Ureter (tissue), 1 donor: ENCODE measurements at regions not wholly inside any gene's neighbourhood (a gene's known extent, or its start where the extent isn't known, plus 50 kb on each side); places are given as distances from the start of the nearest gene placed in this dataset.

ENCODE experiments used
- DNase-seq: peaks from one replicate; pipeline ENCODE4 v3.0.0-alpha.2; 2020; ENCODE audit warnings: low spot score
- donor health status: DM: yes; HTN: yes; CAD: no.

- no peak for DNase-seq
Measured at GRCh38 chr22:46078241-46079092, 71.9 kb upstream of the PPARA start.

DNA sequence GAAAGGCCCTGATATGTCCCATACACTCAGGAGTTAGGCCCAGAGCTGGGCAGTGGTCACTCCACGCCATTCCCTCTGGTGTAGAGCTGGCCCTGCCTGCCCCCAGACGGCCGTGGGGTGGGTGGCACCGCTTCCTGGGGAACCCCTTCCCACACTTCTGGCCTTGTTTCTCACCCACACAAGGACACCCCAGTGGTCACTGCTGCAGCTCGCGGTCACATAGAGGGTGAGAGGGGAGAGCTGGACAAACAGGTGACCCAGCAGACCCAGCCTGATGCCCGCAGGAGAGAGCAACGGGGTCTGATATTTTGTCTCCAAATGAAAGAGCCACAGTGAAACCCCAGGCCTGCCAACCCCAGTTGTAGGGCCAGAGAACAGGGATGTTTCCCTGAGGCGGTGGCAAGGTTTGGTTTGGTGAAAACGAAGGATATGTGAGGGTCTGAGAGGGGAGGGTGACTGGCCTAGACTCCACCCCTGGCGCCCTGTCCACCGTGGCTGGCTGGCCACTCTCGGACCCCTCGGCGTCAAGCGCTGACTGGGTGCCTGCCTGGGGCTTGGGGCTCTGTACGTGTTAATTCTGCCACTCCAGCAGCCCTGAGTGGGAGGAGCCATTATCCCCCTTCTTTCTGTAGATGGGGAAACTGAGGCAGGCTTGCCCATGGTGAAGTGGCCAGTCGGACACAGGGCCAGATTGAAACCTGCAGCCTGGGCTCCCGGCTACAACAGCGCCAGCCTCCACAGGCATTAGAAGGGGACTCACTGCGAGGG, 71.0 kb upstream of the PPARA start:
- DNase-seq: no peak

DNA sequence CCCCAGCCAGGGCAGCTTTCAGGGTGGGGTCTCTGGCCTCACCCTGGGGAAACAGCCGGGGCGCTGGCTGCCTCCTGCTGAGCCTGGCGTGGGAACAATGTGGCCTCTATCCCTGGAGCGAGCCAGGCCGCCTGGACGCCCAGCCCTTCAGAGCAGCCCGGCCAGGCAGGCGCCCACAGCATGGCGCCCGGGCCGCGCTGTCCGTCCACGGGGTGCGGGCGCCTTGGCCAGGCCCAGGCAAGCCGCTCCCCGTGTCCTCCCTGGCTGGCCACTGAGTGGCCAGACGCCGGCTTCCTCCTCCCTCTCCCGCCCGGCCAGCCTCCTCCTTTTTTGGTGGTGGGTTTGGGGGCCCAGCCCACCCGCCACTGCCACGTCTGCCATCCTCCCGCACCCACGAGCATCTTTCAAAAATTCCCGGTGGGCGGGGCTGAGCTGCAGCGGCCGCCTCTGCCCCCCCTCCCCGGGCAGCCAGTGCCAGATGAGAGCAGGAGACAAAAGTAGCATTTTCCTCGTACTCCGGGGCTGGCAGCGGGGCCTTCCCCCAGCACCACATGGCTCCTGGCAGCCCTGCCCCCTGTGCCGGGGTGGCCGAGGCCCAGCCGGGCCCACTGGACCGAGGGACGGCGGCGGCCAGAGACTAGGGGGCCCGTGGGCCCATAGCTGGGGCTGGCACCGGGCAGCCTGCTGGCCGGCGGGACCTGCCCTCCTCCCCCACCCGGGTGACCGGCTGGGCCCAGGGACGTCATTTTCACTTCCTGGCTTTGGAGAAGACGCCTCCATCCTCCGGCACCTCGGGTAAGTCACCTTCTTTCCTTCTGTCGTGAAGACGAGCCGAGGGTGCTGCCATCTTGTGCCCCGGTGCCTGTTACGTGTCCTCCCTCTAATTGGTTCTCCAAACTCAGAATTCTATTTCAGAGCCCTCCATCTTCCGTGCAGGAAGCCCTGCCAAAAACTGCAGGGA, 70.2 kb upstream of the PPARA start:
- DNase-seq: no peak

GRCh38 chr22:46081036-46081830, 69.1 kb upstream of the PPARA start:
- DNase-seq: no peak

- no peak for DNase-seq
Measured at GRCh38 chr22:46081831-46082210, 68.5 kb upstream of the PPARA start.

GRCh38 chr22:46082633-46083032, 67.7 kb upstream of the PPARA start:
- DNase-seq: no peak

GRCh38 chr22:46083383-46084350, 66.7 kb upstream of the PPARA start:
- DNase-seq: no peak

DNA sequence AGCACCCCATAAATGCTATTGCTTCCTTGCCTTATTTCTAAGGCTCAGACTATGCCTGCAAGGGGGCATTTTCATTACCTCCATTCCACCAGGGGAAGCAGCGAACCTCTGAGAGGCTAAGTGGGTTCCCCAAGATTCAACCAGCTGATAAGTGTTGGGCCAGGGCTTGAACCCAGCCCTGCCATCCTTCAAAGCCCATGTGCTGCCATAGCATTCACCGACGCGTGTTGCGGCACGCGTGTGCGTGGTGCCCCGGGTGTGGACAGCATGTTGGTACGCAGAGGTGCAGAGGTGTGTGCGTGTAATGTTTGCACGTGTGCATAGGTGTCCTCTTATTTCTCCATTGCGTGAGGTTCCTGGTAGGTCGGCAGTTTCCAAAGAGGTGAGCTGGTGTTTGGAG, 66.0 kb upstream of the PPARA start:
- no peak for DNase-seq

- DNase-seq: no peak
Measured at GRCh38 chr22:46084943-46085827, 65.1 kb upstream of the PPARA start.

DNA sequence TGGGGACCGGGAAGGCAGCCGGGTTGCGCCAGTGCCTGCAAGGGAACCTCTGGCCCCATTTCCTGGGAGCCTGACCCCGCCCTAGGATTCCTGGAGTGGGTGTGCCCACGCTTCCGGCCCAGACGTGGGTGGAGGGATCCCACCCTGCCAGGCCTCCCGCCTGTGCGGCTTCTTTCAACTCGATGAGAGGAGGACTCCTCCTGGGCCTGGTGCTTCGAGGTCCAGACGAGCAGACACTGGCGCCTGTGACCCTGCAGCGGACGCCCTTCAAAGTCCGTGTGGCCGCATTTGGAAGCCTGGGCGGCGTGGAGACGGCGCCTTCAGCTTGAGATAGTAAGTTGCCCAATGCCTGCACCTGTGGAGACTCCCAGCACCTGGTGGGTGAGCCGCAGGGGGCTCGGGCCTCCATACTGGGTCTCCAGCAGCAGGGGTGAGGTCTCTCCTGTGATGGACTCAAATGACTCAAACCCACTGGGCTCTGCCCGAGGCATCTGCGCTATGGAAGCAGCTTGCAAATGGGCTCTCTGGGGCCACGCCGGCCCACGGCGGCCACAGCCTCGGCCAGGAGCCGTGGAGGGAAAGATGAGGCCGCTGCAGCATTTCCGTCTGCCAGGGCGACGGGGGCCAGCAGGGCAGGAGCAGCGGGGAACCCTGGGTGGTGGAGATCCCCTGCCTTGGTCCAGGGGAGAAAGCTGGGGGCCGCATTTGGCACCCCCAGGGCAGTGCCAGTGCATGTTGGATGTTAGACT, 64.3 kb upstream of the PPARA start:
- peak; percentile 88 for DNase-seq

- DNase-seq: no peak
Measured at GRCh38 chr22:46086577-46087335, 63.6 kb upstream of the PPARA start.

GRCh38 chr22:46087336-46087690, 63.0 kb upstream of the PPARA start:
- no peak for DNase-seq

GRCh38 chr22:46087816-46088277, 62.5 kb upstream of the PPARA start:
- DNase-seq: peak; percentile 89

DNA sequence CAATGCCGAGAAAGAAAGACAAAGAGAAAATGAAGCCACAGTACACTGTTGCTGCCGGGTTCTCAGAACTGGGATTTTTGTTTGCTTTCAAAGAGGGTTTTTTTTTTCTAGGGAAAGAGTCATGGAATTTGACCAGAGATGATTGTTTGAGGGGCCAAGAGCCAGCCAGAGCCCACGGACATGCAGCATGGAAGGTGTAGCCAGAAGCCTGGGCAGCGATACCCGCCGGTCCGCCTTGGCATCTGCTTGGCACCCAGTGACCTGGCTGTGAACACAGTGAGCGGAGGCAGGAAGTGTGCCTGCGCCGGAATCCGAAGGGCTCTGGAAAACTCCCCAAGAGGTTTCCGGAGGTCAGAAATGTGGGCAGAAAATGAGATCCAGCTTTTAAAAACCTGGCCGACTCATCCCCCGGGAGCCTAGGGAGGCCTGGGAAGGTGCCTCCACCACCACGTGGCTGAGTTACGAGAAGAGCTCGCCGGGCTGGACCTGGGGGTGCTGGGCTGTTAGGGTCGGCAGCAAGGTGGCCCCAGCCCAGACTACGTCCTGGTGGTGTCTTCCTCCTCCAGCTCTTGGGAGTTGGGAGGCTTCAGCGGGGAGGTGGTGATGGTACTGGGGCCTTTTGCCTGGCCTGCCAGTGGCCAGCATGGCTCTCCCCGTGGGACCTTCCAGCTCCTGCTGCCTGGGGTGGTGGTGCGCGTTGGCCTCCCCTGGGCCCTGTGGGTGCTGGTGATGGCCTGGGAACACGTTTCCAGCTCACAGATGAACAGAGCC, 61.6 kb upstream of the PPARA start:
- DNase-seq: no peak

GRCh38 chr22:46089426-46090035, 60.8 kb upstream of the PPARA start:
- DNase-seq: no peak

DNA sequence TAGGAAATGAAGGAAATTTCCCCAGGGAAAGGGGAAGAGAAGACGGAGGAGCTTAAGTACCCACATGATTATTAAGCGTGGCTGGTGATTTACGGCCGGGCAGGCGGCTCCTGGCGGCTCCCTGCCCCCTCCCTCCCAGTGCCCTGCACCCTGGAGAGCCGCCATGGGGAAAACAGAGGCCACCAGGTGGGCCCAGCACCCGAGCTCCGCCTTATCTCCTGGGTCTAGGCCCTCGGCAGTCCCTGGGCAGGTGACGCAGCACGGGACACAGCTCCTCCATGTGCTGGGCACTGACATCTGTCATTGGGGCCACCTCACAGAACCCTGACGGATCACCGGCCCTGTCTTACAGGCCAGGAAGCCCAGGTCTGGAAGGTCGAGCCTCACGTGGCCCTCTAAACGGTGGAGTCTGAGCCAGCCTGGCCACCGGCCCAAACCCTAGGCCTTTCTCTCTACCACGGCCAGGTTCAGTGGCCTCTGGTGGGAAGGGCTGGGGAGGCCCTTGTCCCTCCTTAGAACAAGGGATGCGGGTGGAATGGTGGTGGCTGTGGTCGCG, 60.2 kb upstream of the PPARA start:
- no peak for DNase-seq
